GM19324 (cell line): ENCODE measurements at regions not wholly inside any gene's neighbourhood (a gene's known extent, or its start where the extent isn't known, plus 50 kb on each side); places are given as distances from the start of the nearest gene placed in this dataset.

ENCODE experiments used
- ATAC-seq: cut with Tn5 transposase; IDR thresholded peaks from one replicate; pipeline ENCODE4 v1.9.1; 2021; ENCODE audit warnings: mild to moderate bottlenecking, moderate library complexity; ENCODE audit not compliant: unreplicated experiment, low FRiP score

DNA sequence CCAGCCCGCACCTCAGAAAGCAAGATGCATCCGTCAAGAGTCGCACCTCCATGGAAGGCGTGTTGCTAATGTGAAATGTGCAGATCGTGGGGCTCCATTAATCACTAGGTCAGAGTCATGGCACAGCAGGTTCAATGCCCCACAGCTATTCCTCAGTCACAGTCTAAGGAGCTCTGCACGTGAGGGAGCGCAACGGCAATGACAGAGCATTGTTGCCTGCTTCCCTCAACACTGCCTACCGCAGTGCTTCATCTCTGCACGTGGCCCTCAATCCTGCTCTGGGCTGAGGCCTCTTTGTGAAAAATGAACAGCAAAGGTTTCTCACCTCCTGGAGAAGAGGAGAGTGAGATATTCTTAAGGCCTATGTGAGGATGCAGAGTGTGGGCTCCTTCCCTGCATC is 995.2 kb upstream of the TMEM132C start:
- ATAC-seq: no peak

DNA sequence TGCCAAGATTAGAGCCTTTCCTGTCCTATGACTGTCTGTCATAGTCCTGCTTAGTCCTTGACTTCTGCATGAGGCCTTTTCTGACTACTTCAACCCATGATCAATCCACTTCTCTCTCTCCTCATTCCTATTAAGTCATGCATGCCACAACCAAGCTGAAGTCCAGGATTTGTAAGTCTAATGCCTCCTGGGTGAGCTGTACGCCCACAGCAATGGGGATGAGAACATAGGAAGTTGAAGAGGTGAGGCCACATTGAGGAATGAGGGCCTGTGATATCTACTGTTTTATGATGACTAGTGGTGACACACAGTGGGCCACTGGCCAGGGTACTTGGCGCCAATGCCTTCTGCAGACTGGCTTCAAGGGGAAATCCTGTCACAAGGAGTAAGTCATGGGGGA is 994.1 kb upstream of the TMEM132C start:
- no peak for ATAC-seq

DNA sequence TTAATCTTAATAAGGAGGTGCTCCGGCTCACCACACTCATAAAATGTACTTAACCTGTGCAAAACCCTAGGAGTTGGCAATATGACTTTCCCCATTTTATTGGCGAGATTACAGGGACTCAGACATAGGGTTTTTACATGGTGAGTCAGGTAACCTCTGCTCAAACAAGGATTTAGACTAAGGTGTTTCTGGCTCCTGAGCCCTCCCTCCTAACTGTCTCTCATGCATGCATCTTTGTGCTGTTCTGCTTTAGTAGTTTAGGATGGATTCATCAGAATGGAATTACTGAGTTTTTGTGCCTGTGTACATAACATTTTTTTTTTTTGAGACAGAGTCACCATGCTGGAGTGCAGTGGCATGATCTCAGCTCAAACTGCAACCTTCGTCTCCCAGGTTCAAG is 993.3 kb upstream of the TMEM132C start:
- no peak for ATAC-seq

DNA sequence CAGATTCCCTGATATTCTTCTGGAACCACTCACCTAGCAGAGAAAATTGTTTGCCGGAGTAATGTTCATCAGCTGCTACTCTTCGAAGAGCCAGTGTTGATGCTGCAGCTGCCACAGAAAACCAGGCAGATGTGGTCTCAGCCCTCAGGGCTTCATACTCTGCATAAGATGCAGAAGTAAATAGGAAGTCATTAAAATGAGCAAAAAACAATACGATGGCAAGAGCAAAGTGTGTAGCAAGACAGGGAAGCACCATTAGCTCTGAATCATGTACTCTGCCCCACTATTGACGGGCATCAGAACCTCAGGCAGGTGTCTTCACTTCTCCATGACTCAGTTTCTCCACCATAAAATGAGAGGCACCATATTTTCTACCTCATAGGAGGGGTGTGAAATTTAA is 991.6 kb upstream of the TMEM132C start:
- no peak for ATAC-seq

DNA sequence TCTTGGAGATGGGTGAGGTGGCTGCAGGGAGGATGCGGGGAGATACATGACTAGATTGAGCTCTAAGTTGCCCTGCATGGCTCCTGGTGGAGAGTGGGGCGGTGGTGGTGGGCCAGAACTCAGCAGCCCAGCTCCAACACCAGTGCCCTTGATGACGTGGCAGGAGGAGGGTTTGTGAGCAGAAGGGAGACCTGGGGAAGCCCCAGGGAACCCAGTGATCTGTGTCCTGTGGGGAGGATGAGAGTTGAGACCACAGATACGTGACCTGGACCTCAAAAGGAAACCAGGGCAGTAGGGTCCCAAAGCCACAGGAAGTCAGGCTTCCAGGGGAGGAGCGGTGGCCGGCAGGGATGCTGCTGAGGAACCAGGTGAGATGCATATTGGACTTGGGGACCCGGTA is 989.1 kb upstream of the TMEM132C start:
- ATAC-seq: no peak

DNA sequence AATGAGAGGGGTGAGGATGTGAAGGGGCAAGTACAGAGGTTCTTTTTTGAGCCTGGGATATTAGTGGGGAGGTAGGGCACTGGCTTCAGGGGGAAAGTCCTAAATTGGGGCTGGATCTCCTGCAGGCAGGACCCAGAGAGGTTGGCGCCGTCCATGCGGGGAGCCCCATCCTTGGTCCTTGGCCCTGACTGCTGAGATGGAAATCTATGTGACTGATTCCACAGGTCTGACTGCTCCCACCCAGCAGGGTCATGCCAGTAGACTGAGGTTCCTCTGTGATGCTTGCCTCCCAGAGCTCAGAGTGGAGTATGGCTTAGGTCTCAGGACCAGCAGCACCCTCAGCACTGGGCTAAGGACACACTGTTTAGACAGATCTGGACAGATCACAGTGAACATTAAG is 988.6 kb upstream of the TMEM132C start:
- no peak for ATAC-seq

DNA sequence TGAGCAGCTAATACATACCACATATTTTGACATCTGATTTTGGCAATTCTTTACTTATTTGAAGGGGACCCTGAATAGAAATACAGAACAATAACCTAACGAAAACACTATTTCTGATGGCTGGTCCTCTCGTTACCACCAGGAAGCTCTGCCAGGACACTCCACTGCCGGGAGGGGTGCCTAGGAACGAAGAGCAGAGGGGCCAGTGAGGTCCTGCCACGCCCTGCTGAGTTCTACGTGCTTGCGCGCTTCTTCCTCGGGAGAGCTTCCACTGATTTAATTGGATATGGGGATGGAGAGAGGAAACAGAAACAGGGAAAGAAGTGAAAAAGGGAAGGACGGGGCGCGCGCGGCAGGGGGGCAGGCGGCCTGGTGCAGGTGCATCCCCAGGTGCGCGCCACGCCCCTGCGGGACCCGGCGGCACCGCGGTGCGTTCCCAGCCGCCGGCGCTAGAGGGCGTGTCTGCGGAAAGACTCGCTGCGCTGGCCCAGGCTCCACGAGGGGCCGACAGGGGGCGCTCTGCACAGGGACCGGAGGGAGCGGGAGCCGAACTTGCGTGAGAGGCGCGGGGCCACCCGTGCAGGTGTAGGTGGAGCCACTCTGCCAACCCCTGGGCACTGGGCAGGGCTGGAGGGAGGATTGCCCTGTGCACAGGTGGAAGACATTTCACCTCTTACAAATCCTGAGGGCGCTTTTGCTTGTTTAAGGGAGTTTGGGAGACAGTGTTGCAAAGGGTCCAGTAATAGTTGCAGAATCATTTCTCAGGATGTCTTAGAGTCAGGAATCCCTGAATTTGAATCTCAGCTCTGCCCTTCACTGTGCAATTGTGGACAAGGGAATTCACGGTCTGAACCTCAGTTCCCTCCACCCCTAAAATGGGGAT is 986.3 kb upstream of the TMEM132C start:
- no peak for ATAC-seq

DNA sequence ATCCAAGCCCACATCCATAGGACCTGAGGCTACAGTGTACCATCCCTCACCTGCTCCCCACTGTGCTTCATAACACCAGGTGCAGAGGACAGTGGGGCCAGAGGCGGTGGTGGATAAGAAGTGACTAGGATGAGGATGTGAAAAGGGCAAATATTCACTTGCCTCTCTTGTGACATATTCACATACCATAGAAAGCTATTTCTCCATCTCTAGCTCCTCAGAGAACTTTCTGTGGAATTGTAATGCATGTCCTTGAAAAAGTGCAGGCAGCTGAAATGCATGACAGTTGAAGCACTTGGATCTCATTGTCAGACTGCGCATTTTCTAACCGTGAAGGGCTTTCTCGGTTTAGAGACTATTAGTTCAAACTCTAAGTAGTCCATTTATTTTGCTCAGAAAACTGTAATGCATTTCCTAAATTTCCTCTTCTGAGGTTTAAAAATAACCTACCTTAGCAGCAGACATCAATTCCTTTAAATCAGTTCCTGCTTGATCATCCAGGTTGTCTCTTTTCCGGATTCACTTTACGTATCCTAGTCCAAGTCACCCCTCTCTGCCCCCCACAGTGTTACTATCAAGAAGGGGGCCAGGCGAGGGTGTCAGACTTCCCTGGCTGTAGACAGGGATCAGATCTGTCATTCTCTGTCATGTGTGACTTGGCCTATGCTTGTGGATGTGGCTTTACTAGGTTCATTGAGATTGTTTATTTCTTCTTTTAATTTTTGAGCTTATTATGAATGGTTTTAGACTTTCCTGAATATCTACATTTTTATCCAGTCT is 984.0 kb upstream of the TMEM132C start:
- no peak for ATAC-seq

DNA sequence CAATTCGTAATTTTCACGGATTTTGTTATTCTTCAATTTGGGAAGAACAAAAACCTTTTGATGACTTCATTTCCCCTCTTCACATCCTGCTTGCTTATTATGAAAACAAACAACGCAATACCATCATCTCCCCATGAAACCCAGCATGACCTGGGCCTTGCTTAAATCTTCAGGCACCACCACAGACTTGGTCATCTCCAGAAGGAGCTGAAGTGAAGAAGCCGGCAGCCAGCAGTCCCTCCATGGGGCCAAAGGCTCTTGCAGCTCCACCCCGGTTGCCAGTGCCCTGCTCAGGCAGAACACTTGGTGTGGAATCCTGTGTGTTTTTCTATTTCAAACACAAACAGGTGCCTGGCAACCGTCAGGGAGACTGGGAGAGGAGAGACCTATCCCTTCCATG is 982.9 kb upstream of the TMEM132C start:
- ATAC-seq: no peak

DNA sequence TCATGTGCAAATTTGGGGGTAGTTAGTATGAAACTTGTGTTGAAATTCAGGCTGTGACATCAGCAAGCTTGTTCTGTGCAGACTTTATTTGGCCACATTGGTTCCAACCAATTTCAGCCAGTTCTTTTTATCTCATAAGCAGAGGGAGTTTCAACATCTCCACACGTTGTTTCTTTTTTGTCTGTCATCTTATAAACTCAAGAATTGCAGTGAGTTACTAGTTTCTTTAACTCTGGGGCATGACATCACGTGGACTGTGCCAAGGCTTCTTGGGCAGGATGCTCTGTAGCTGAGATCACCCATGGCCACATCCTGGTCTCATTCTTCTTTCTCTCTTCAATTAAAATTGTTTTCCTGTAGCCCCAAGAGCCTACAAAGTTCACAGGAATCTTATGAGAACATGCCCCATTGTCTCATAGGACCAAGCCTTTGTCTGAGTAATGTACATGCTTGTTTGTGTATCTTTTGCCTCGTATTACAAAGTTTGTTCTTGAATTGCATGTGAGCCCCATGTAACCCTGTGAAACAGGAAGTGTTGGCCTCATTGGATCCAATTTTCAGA is 982.0 kb upstream of the TMEM132C start:
- ATAC-seq: no peak

DNA sequence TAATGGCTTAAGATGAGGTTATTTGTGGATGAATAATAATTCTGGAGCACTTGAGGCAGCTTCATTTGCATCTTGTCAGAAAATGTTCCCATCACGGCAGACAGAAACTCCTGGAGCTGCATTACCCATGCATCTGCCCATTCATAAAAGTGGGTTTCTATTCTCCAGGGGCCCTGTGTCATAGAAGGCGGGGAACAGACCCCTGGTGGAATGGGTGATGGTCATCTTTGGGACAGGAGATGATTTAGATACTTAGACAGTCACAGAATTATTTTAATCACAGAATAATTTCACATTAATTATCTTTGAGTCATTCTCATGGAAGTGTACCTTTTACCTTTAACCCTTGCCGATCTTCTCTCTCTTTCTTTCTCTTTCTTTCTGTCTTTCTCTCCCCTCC is 980.7 kb upstream of the TMEM132C start:
- ATAC-seq: no peak

DNA sequence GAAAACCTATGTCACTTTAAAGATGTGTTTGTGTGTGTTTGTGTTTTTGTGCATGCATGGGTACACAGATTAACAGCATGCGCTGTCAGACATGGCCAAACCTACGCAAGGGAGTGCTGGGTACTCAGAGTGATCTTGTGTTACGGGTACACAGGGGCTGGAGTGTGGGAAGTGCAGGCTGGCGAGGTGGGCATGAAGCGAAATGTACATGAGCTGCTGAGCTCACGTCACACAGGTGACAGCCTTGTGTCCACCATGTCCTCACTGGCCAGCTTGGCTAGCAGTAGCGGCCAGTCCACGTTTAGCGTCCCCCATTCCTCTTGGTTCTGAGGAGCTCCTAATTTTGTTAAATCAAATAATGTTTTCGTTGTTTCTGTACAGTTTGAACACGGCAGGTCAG is 979.7 kb upstream of the TMEM132C start:
- ATAC-seq: no peak

DNA sequence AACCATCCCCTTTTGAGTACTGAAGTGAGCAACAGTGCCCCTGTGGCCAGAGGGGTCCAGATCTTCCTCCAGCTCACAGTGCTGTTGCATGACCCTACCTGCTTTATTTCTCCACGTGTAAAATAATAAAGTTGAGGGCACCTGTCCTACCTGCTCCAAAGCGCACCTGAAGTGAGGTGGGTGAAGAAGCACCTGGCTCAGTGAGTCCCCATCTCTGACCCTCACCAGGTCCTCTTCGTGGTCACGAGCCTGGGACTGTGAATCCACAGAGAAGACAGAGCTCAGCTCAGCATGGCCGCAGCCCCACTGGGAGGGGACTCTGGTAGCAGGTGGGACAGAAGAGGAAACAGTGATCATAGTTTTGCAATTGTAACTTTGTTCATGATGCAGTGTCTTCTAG is 976.7 kb upstream of the TMEM132C start:
- ATAC-seq: no peak

DNA sequence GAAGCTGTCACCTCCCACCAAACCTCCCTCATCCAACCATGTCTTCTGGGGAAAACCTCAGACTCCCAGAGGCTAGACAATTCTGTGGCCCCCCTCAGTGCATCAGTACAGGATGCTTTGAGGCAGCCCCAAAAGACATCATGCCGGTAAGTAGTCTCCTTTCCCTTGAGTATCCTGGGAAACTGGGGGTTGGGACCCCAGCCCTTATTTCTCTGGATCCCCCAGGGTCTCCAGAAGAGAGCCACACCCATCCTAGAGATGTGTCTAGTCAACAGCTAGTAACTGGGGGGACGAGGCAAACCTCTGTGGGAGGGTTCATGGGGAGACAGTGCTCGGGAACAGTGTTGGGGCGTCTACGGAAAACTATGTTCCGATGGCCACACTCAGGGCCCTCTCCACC is 974.2 kb upstream of the TMEM132C start:
- no peak for ATAC-seq

DNA sequence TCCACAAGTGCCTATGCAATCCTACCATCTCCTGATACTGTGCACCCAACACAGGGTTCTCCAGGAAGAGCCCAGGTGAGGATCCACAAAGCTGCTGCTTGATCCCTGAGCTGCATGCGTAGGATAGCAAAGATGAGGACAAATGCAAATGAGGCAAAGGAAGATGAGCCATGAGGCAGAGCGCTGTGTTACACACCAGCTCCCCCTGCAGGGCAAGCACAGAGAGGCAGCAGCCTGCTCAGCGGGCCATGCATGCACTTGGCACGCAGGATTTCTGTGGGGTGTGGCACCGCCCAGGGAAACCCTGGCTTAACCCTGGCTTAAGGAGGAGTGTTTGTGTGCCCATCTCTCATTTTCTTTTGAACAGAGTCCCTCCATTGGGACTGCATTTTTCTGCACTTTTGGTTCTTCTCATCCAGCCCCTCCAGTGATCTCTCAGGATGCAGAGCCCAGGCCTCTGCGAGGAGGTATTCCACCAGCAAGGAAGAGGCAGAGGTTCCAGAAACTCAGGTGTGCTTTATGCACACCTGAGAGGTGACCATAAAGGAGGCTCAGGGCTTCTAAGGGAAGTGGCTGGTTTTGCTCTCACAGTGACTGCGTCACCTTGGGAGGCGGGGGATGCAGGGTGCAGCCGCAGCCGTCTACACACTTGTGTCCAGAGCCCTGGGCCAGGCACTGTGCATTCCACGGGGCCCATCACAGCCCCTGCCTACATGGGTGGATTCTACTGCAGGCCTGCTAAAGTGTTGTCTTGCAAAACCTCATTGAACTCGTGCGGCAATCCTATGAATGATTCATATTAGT is 973.3 kb upstream of the TMEM132C start:
- no peak for ATAC-seq

DNA sequence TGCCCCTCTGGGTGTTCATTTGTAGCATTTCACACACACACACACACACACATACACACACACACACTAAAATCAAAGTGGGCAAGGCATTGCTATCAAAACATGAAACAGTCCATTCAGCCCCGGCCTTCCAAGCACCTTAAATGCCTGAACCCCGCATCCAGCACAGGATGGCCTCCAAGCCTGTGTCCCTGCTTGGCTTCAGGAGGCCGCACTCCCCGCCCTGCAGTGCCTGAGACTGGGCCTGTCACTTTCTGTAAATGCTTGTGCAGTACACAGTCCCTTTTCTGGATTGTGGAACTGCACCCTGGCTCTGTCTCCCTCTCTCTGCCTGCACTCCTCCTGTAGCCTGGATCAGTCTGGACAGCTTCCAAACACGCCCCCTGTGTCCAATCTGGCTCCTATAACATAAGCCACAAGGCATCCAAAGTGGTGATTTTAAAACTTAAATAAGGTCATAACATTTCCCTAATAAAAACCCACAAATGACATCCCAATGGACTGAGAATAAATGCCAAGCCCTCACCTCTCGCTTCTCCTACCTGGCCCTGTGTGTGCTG is 972.2 kb upstream of the TMEM132C start:
- no peak for ATAC-seq

DNA sequence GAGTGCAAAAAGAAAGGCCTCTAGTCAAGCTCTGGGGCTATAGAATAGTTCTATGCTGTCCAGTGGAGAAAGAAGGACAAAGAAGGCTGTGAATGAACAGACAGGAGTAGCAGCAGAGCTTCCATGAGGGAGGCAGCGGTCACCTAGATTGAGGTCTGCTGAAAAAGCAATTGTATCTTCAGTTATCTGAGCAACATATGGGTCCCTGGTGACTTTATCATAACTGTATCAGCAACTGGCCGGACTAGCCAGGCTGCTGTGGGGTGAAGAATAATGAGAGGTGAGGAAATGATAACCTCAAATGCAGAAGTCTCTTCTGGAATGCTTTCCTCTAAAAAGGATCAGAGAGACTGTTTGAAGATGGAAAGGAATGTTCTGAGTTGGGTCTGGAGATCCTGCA is 971.3 kb upstream of the TMEM132C start:
- ATAC-seq: no peak

DNA sequence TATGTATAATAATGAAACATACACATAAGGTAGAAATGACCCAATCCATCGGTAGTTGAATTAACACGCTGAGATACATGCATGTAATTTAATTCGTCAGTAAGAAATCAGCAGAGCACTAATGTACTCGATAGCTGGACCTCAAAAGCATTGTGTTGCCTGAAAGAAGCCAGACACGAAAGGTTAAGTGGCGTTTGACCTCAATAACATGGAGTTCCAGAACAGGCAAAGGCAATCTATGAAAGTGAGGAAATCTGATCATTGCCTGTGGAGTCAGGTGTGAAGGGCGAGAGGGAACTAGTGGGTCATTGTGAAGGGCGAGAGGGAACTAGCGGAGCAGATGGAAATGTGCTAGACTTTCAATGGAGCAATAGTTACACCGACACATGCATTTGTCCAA is 970.4 kb upstream of the TMEM132C start:
- no peak for ATAC-seq

DNA sequence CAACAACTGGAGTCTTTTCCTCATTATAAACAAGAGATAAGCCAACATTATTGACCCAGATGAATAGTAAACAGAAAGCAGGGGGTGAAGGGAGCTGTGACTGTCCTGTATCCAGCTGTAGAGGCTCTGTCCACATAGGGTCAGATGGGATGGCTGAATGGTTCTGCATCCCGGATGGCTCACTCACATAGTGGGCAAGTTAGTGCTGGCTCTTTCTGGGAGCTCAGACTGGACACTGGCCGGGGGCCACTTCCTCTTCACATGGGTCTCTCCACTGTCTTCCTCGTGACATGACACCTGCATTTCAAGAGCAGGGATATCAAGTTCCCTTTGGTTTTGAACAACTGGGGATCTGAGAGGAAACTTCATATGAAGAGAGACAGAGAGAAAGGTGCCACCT is 969.6 kb upstream of the TMEM132C start:
- no peak for ATAC-seq

DNA sequence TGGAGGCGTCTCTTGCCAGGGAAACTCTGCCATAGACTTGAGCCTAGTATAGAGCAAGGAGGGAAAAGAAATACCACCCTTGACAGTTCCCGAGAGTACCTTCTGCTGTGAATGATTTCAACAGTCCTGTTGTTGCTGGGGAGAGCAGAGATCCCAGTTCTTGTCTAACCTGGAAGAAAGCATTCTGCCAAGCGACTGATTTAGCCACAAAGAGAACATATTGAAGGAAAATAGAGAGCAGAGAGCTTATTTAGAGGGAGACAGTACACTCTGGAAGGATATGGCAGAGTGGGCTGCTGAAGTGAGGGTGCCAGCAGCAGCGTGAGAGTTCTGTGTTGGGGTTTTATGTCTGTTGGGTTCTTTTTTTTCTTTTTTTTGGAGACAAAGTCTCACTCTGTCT is 966.9 kb upstream of the TMEM132C start:
- no peak for ATAC-seq

DNA sequence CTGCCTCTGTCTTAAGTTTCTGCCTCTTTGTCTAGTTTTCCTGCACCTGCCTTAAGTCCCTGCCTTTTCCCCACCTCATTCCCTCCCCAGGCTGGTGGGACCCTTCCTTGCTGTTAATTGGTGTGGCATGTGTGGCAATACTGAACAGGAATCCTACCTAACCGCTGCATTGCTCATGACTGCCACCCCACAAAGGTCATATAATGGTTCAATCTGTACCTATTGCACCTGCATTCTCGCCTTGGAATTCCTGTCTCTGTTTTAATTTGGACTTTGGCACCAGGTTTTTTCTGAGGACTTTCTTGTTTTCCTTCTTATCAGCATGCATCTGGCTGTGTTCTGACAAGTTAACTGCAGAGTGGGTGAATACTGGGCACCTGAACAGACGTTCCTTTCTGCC is 966.2 kb upstream of the TMEM132C start:
- ATAC-seq: no peak
